ENCODE measurements at regions not wholly inside any gene's neighbourhood (a gene's known extent, or its start where the extent isn't known, plus 50 kb on each side); places are given as distances from the start of the nearest gene placed in this dataset.

- ChIA-PET POLR2A (ENCODE audit: low non-redundant PET) (no interaction called here), CTCF (no interaction called here)
- no peak overlapping the region for H3K27ac ChIP-seq
- DNase-seq (ENCODE audit: low spot score), result no peak
- TF ChIP-seq CTCF (conservative IDR thresholded peaks at IDR 0.05; ENCODE audit: low read depth), result no peak
These were observed 153.3 kb upstream of the ERCC6L2 start for GRCh38 chr9:95722141-95722540.

- DNase-seq (ENCODE audit: low spot score), result no peak
- CTCF ChIA-PET, result no interaction called here
- TF ChIP-seq CTCF (conservative IDR thresholded peaks at IDR 0.05; ENCODE audit: low read depth), result no peak
- no peak overlapping the region for H3K27ac ChIP-seq
- POLR2A ChIA-PET (ENCODE audit: low non-redundant PET), result no interaction called here
These were observed 154.4 kb upstream of the ERCC6L2 start for GRCh38 chr9:95721061-95721531.

GRCh38 chr9:95720496-95720895, 155.0 kb upstream of the ERCC6L2 start:
- DNase-seq (ENCODE audit: low spot score), result no peak
- ChIA-PET POLR2A (ENCODE audit: low non-redundant PET) (no interaction called here), CTCF (interaction anchor here (0.6 to 1.1 kb wide), 2 partner anchors 320 to 330 kb away, joined by 3 read pairs; no protein-coding TSS in a partner anchor)
- no peak for TF ChIP-seq CTCF (conservative IDR thresholded peaks at IDR 0.05; ENCODE audit: low read depth)
- no peak overlapping the region for H3K27ac ChIP-seq

- H3K27ac ChIP-seq, result no peak overlapping the region
- ChIA-PET POLR2A (ENCODE audit: low non-redundant PET) (no interaction called here), CTCF (interaction anchor here (0.6 to 1.3 kb wide), 5 partner anchors 17 to 736 kb away, joined by 3 to 6 read pairs (median 5); no protein-coding TSS in a partner anchor)
- no peak for DNase-seq (ENCODE audit: low spot score)
- TF ChIP-seq CTCF (conservative IDR thresholded peaks at IDR 0.05; ENCODE audit: low read depth), result no peak
These were observed 156.1 kb upstream of the ERCC6L2 start for GRCh38 chr9:95719354-95719753.

GRCh38 chr9:95718263-95718662, 157.2 kb upstream of the ERCC6L2 start:
- ChIA-PET CTCF (interaction anchor here (1.3 to 1.6 kb wide), 2 partner anchors 8 to 43 kb away, joined by 5 to 6 read pairs; no protein-coding TSS in a partner anchor), POLR2A (ENCODE audit: low non-redundant PET) (interaction anchor here (0.9 kb wide), 1 partner anchor 11 kb away, joined by 3 read pairs; no protein-coding TSS in a partner anchor)

GRCh38 chr9:95715868-95716435, 159.5 kb upstream of the ERCC6L2 start:
- ChIA-PET POLR2A (ENCODE audit: low non-redundant PET) (no interaction called here), CTCF (no interaction called here)

More at GRCh38 chr9:95718263-95718662, 157.2 kb upstream of the ERCC6L2 start:
- no peak for DNase-seq (ENCODE audit: low spot score)
- TF ChIP-seq CTCF (conservative IDR thresholded peaks at IDR 0.05; ENCODE audit: low read depth), result no peak
- no peak overlapping the region for H3K27ac ChIP-seq

More at GRCh38 chr9:95715868-95716435, 159.5 kb upstream of the ERCC6L2 start:
- TF ChIP-seq CTCF (conservative IDR thresholded peaks at IDR 0.05; ENCODE audit: low read depth), result no peak
- DNase-seq (ENCODE audit: low spot score), result no peak
- H3K27ac ChIP-seq, result no peak overlapping the region

Measured in RWPE1 (cell line).